ENCODE measurements at regions not wholly inside any gene's neighbourhood (a gene's known extent, or its start where the extent isn't known, plus 50 kb on each side); places are given as distances from the start of the nearest gene placed in this dataset.

DNA sequence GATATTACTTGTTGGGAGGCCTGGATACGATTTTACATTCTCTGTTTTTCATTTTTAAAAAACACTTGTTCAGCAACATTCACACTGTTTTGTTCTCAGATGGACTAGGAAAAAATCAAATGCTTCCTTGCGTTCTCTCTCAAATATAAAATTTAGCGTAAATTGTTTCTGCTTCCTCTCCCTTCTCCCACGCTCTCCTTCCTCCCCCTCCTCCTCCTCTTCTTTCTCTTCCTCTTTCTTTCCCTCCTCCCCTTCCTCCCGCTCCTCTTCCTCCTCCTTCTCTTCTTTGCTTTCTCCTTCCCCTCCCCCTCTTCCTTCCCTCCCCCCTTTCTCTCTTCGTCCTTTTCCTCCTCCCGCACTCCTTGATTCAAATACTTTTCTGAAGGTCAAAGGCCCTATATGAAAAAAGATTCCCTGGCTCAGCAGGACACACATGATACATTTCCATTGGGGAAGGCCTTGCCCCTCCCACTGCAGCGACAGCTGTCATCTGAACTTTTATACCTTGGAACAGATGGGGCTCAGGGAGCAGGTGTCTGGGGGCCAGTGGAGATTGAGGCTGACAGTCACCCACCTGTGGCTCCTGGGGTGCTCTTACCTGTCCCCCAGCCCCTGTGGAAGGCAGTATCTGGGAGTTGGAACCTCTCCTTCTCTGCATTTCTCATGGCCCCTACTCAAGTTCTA lies 99.4 kb upstream of the SDK2 start:
- Mint-ChIP-seq H3K4me1 (ENCODE audit: unreplicated experiment) (peaks cover 4% of the 10 kb centered on the region), H3K4me3 (ENCODE audit: unreplicated experiment) (no peak overlapping the region), H3K36me3 (ENCODE audit: low read depth, unreplicated experiment) (no peaks in the 10 kb centered on the region), H3K9me3 (ENCODE audit: unreplicated experiment) (no peaks in the 10 kb centered on the region), H3K27me3 (ENCODE audit: unreplicated experiment) (peaks cover 3% of the 10 kb centered on the region), H3K27ac (ENCODE audit: unreplicated experiment) (no peak overlapping the region)
- TF ChIP-seq, protein P1, sequence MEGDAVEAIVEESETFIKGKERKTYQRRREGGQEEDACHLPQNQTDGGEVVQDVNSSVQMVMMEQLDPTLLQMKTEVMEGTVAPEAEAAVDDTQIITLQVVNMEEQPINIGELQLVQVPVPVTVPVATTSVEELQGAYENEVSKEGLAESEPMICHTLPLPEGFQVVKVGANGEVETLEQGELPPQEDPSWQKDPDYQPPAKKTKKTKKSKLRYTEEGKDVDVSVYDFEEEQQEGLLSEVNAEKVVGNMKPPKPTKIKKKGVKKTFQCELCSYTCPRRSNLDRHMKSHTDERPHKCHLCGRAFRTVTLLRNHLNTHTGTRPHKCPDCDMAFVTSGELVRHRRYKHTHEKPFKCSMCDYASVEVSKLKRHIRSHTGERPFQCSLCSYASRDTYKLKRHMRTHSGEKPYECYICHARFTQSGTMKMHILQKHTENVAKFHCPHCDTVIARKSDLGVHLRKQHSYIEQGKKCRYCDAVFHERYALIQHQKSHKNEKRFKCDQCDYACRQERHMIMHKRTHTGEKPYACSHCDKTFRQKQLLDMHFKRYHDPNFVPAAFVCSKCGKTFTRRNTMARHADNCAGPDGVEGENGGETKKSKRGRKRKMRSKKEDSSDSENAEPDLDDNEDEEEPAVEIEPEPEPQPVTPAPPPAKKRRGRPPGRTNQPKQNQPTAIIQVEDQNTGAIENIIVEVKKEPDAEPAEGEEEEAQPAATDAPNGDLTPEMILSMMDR (IDR thresholded peaks at IDR 0.05; ENCODE audit: unreplicated experiment): no peak
- no peak for DNase-seq (ENCODE audit: low spot score)

DNA sequence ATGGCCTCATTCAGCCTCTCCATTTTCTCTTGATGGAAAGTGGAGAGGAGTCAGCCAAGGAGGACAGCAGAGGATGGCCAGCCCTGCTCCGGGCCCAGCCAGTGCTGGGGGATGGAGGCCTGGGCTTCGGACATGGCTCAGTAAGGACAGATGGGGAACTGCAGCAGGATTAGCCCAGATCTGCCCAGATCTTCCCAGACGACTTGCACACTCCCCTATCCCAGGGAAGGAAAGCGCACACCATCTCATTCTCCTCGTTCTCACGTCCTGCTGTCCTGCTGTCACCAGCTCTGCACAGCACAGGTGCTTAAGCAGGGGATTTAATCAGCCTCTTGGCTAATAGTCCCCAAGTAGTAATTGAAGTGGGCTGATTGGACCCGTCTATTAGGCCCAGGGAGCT lies 100.2 kb upstream of the SDK2 start:
- Mint-ChIP-seq H3K36me3 (ENCODE audit: low read depth, unreplicated experiment) (no peaks in the 10 kb centered on the region), H3K27me3 (ENCODE audit: unreplicated experiment) (peaks cover 3% of the 10 kb centered on the region), H3K4me1 (ENCODE audit: unreplicated experiment) (peaks cover 4% of the 10 kb centered on the region), H3K27ac (ENCODE audit: unreplicated experiment) (no peak overlapping the region), H3K9me3 (ENCODE audit: unreplicated experiment) (no peaks in the 10 kb centered on the region), H3K4me3 (ENCODE audit: unreplicated experiment) (no peak overlapping the region)
- no peak for DNase-seq (ENCODE audit: low spot score)
- TF ChIP-seq, protein P1 (IDR thresholded peaks at IDR 0.05; ENCODE audit: unreplicated experiment): no peak

DNA sequence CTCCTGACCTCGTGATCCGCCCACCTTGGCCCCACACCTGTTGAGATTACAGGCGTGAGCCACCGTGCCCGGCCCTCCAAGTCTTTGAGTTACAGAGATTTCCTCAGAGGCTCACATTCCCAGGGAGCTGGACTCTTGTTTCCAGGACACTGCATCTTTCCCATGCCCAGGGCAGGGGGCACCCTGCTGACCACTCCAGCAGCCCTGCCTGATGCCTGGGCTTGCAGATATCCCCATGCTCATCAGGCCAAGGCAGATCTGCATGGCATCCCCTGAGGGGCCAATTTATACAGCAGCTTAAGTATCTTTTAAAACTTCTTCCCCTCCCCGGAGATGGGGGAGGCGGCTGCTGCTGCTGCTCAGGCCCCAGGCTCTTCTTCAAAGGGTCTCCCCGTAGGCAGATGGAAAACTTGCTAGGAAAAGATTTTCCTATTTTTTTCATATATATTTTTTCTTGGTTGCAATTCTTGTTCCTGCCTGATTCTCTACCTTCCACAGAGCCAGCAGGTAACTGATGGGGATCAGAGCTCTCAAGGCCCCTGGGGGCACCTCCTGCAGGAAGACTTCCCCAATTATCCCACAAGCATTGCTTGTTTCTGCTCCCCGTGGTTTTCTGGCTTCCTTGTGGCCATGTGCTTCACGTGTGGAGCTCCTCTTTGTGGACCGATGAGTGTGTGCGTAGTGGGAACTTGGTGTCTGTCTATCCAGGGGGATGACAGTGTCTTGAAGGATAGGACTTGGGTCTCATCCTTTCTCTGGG lies 102.2 kb upstream of the SDK2 start:
- peaks cover 3% of the 10 kb centered on the region for H3K27me3 Mint-ChIP-seq (ENCODE audit: unreplicated experiment)
- TF ChIP-seq, protein P1 (IDR thresholded peaks at IDR 0.05; ENCODE audit: unreplicated experiment): no peak
- DNase-seq (ENCODE audit: low spot score): no peak
- H3K4me3 Mint-ChIP-seq (ENCODE audit: unreplicated experiment): no peak overlapping the region
- no peaks in the 10 kb centered on the region for H3K9me3 Mint-ChIP-seq (ENCODE audit: unreplicated experiment)
- no peak overlapping the region for H3K27ac Mint-ChIP-seq (ENCODE audit: unreplicated experiment)
- no peaks in the 10 kb centered on the region for H3K36me3 Mint-ChIP-seq (ENCODE audit: low read depth, unreplicated experiment)
- H3K4me1 Mint-ChIP-seq (ENCODE audit: unreplicated experiment): peaks cover 4% of the 10 kb centered on the region

DNA sequence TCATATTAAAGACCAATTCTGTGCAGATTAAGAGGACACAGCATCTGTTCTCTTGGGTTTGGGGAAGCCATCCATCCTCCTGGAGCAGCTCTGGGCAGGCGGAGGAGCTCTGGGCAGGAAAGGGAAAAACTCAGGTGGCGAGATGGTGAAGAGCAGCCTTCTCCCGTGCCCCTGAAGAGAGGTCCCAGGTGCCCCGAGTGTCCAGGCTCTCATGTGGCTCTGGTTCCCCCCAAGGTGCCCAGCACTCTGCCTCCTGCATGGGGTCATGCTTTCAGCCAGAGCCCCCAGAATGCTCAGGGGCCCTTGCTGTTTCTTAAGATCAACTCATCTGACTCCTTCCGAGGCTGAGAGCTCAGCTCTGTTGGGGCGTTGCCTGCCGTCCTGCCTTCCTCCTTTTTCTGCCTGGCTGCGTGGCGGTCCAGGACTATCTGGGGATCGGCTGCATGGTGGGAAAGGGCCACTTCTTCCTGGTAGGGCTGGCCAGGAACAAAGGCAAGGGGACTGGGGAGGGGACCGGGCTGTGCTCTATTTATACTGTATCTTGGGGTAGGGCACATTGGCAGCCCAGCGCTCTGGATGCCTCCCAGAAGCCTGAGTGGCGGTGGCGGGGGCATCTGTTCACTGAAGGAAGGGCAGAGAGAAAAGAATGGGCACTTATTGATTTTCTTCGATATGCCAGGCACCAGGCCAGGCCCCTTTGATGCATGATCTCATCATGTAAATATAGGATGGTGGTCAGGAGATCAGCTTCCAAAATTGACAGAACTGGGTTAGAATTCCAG lies 103.2 kb upstream of the SDK2 start:
- H3K9me3 Mint-ChIP-seq (ENCODE audit: unreplicated experiment): no peaks in the 10 kb centered on the region

More for the DNA sequence above, 103.2 kb upstream of the SDK2 start:
- TF ChIP-seq, protein P1 (IDR thresholded peaks at IDR 0.05; ENCODE audit: unreplicated experiment): no peak
- no peak for DNase-seq (ENCODE audit: low spot score)
- no peak overlapping the region for H3K4me3 Mint-ChIP-seq (ENCODE audit: unreplicated experiment)
- no peak overlapping the region for H3K27ac Mint-ChIP-seq (ENCODE audit: unreplicated experiment)
- peaks cover 3% of the 10 kb centered on the region for H3K27me3 Mint-ChIP-seq (ENCODE audit: unreplicated experiment)
- no peaks in the 10 kb centered on the region for H3K36me3 Mint-ChIP-seq (ENCODE audit: low read depth, unreplicated experiment)
- H3K4me1 Mint-ChIP-seq (ENCODE audit: unreplicated experiment): peaks cover 4% of the 10 kb centered on the region

All from endothelial cell (in vitro differentiated cells).